Middle frontal gyrus (tissue), 1 donor: ENCODE measurements at regions not wholly inside any gene's neighbourhood (a gene's known extent, or its start where the extent isn't known, plus 50 kb on each side); places are given as distances from the start of the nearest gene placed in this dataset.

Experiments
- DNase-seq: peaks from one replicate; pipeline ENCODE4 v3.0.0-alpha.2; 2015; ENCODE audit warnings: low spot score; ENCODE audit errors: extremely low spot score

- no peak for DNase-seq
Measured at GRCh38 chr5:168109441-168109840, 182.0 kb upstream of the WWC1 start.

DNA sequence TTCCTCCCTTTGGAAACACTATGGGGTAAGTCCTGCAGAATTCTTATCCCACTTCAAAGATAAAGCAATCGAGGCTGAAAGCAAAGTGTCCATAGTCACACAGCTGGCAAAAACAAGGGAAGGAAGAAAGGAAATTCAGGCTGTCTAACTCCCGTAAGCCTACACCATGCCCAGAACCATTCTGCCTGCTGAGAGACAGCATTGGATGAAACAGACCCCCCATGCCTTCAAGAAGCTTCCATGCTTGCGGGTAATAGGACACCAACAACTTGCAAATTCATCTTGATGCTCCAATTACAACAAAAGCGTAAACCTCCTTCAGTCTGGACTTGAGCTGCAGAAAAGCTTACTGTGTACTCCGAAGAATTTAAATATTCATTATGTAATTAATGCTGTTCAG, 181.1 kb upstream of the WWC1 start:
- no peak for DNase-seq

- DNase-seq, result no peak
Measured at GRCh38 chr5:168110870-168111832, 180.3 kb upstream of the WWC1 start.

DNA sequence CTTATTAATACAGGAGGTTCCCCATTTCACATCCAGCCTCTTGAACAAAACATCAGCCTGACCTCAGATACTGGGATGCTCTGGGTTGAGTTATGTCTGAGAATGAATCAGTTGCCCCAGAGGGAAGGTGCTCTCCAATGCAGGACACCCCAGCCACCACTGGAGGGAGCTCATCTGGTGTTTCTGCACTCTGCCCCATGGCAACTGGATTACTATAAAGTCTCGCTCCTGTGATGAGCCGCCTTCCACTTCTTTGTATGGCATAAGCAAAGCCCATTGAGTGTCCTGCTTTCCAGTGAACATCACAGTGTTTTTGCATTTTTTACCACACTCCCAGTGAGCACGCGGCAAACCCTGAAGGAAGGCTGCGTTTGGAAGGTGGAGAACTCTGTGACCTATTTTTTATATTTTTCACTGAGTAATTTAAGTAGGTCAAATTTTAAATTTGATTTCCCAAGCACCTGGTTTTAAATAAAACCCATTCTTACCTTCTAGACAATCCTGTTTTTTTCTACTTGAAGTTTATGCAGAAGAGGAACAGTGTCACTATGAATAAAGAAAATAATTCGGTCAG, 176.9 kb upstream of the WWC1 start:
- no peak for DNase-seq

DNA sequence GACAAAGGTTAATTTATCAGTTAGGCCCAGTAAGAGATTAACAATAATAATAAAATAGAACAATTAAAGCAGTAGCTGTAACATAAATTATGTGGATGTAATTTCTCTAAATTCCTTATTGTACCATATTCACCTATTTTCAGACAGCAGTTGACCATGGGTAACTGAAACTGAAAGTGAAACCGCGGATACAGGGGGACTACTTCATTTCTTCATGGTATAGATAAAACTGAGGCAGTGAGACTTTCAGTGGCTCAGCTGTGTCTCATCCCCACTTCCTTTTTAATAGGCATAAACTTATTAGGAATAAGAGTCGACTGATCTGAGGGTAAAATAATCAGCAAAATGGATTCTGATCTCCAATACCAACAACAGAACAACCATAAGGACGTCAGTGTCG, 174.0 kb upstream of the WWC1 start:
- DNase-seq, result no peak

GRCh38 chr5:168118042-168118668, 173.3 kb upstream of the WWC1 start:
- no peak for DNase-seq

- no peak for DNase-seq
Measured at GRCh38 chr5:168120401-168121137, 170.9 kb upstream of the WWC1 start.

DNA sequence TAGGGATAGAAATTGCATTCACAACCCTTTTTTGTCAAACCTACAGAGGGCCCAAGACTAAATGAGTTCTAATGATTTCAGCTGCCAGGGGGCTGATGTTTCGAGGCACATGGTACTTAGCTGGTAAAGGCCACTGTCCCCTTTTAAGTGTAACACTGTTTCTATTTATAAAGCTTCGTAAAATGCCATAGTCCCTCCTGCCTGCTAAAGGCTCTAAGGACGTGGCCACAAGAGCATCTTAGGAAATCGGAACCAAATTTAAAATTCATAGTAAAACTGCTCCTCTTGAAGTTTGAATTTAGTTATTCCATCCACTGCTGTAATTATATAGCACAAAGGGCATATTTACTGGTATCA, 170.3 kb upstream of the WWC1 start:
- DNase-seq, result no peak

- DNase-seq, result no peak
Measured at GRCh38 chr5:168123631-168124528, 167.6 kb upstream of the WWC1 start.

DNA sequence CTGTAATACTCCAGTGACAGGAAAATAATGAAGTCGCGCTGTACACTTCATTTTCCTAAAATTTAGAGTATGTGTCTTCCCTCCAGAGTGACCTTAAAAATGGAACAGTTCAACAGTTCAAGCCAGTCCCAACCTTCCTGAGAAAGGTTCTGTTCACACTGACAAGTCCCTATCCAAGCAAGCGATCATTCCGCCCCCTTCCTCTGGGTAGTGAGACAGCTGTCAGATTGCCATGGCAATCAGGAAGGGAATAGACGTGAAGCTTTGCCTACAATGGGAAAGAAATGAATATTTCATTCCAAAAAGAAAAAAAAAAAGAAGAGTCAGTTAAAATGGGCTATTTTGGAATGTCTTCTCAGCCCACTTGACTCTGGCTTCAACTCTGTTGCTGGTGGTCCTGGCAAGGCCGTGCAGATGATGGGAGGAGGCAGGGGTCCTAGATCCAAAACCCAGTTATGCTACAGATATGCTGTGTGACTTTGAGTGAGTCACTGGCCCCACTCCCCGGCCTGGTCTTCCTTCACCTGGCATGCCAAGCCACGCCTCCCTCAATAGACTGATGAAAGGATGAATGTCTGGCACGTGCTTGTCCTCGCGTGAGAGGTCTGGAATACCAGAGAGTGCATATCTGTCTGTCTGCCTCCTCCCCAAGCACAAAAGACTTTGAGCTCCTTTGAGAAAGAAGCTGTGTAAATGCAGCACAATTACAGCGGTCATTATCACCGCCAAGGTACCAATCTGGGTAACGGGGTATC, 165.8 kb upstream of the WWC1 start:
- DNase-seq, result no peak

DNA sequence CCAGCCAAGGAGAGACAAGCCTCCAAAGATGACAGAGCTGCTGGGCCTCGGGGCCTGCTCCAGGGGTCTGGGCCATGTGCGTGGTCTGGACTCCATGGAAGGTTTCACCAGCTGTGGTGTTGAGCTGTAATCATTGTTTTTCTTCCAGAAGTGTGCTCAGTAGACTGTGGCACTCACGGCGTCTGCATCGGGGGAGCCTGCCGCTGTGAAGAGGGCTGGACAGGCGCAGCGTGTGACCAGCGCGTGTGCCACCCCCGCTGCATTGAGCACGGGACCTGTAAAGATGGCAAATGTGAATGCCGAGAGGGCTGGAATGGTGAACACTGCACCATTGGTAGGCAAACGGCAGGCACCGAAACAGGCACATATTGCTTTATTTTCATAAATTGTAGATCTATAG, 164.8 kb upstream of the WWC1 start:
- no peak for DNase-seq

DNA sequence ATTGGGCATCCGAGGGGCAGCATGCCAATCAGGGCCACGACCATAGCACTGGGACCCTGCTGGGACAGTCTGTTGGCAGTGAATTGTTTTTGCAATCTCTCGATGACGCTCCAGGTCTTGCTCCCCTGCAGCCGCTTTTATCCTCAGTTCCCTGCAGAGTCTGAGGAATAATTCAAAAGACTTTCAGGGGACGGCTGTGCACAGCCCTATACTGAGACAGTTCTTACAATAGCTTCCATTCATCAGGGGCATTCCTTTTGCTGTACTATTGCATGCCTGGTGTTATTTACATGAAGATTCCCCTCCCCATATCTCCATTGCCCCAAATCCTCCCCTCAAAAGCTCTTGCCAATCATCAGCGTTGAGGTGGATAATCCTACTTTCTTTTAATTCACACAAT, 163.3 kb upstream of the WWC1 start:
- no peak for DNase-seq

GRCh38 chr5:168128557-168128956, 162.9 kb upstream of the WWC1 start:
- no peak for DNase-seq

GRCh38 chr5:168131519-168131918, 159.9 kb upstream of the WWC1 start:
- DNase-seq, result no peak

GRCh38 chr5:168132241-168132641, 159.2 kb upstream of the WWC1 start:
- DNase-seq, result no peak

DNA sequence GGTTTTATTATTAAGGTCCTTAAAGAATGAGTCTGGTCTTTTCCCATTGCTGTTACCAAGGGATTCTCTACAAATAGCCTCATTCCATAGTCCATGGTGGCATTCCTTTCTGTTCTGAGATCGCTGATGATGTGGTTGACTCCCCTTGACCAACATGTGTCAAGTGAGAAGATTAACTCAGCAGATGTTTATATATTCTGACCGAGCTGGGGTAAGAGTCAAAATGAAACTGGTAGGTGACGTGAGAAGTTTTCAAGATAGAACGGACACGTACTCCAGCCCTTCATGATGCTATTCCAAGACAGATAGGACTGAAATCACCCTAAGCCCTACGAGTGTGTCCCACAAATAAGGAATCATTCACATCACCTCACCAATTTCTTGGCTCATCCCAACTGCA, 155.5 kb upstream of the WWC1 start:
- no peak for DNase-seq

- DNase-seq, result no peak
Measured at GRCh38 chr5:168136340-168136739, 155.1 kb upstream of the WWC1 start.

GRCh38 chr5:168137265-168137664, 154.2 kb upstream of the WWC1 start:
- DNase-seq, result no peak

GRCh38 chr5:168140241-168140640, 151.2 kb upstream of the WWC1 start:
- no peak for DNase-seq

GRCh38 chr5:168142402-168142801, 149.0 kb upstream of the WWC1 start:
- DNase-seq, result no peak
